Activated CD8-positive, alpha-beta memory T cell treated with anti-CD3 and anti-CD28 coated beads for 48 hours (primary cell): ENCODE measurements at regions not wholly inside any gene's neighbourhood (a gene's known extent, or its start where the extent isn't known, plus 50 kb on each side); places are given as distances from the start of the nearest gene placed in this dataset.

Experiments used
- DNase-seq, 3 experiments: peaks; one replicate each; pipeline ENCODE4 v3.0.0-alpha.2; 2020; ENCODE audit warnings: low read depth in 2 of 3, low spot score in 2 of 3

DNA sequence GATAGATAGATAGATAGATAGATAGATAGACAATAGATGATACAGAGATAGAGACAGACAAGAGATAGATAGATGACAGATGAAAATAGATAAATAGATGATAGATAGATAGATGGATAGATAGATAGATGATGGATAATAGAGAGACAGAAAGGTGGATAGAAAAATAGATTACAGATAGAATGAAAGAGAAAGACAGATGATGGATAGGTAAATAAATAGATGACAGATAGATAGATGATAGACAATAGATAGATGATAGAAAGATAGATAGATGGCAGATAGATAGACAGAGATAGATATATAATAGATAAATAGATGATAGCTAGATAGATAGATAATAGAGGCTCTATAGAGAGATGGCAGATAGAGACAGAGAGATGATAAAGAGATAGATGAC is 523.0 kb downstream of the BCL11B start:
- DNase-seq: no peak

DNA sequence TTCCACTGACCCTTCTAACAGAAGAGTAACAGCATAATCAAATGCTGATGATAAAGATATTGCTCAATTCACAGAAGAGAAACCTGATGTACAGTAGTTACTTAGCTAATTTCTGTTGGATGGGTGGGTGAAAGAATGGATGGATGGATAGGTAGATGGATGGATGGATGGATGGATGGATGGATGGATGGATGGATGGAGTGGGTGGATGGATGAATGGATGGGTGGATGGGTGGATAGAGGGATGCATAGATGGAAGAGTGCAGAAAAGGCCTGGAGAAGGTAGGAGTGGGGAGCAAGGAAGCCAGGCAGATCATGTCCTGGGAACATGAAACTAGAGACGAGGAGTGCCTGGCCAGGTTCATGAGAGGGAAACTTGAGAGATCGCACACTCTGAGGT is 520.9 kb downstream of the BCL11B start:
- no peak for DNase-seq

GRCh38 chr14:98752660-98753059 is 519.3 kb downstream of the BCL11B start:
- no peak for DNase-seq

- no peak for DNase-seq
Measured at GRCh38 chr14:98754343-98755020, 517.5 kb downstream of the BCL11B start.

GRCh38 chr14:98756749-98757148 is 515.2 kb downstream of the BCL11B start:
- DNase-seq: no peak

DNA sequence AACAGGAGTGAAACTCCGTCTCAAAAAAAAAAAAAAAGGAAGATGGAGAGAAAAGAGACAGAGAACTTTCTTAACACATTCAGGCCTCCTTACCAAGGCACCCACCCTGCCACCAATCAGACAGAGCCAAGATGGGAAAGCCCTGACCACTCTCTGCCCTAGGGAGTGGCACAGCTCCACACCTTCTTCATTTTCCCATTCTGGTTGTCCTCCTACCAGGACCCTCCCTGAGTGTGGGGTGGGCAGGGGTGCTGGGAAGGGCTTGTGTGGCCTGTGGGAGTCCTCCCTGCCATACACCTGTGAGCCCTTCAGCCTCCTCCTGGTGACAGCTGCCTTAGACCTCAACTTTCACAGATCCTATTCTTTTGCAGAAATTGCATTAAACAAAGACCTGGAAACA is 513.6 kb downstream of the BCL11B start:
- no peak for DNase-seq

- no peak for DNase-seq
Measured at GRCh38 chr14:98761993-98762392, 510.0 kb downstream of the BCL11B start.

- DNase-seq: no peak
Measured at GRCh38 chr14:98766818-98767217, 505.2 kb downstream of the BCL11B start.

DNA sequence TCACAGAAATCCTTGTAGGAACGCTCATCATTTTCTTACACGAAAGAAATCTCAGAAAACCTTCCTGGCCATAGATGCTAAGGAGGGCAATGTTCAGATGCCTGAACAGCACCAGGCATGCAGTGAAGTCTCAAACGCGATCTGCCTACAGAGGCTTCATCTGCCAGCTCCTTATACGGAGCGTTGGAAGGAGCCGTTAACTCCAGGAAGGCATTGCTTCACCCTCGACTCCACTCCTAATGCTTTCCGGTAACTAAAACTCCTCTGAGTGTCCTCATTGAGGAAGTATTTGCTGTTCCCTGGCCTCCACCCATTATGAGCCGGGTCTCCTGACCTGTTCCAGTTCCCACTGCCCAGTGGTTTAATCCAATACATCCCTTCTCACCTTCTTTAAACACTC is 502.7 kb downstream of the BCL11B start:
- no peak for DNase-seq

DNA sequence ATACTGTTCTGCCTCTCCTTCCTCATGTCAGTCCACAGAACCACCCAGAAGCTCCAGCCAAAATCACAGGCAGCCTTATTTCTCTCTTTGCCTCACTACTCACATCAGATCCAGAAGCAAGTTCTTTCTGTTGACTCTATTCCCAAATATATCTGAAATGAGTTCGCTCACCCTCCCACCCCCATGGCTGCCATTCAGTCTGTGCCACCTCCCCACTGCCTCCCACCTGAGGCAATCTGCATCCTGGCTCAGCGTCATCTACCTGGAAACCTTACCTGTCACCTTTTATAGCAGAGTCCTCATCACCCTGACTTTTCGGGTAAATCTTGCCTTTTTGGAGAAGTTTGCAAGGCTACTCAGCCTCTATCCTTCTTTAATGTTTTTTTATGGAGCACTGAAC is 501.8 kb downstream of the BCL11B start:
- no peak for DNase-seq

DNA sequence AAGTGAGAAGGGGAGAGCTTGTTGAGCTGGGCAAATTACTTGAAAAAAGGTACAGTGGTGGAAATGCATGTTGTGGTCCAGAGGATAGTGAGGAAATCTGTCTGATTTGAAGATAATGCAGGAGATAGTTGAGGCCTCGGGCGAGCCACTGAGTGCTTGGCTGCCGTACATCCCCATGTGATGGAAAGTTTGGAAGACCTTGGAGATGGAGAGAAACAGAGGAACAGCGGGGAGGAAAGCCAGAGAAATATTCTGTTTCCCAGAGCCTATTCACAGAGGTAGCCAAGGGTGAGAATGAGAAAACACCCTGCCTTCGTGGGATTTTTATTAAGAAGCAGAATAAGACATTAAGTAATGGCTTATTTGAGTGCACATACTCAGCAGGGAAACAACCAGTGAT is 498.2 kb downstream of the BCL11B start:
- DNase-seq: no peak

GRCh38 chr14:98775892-98776291 is 496.1 kb downstream of the BCL11B start:
- no peak for DNase-seq

DNA sequence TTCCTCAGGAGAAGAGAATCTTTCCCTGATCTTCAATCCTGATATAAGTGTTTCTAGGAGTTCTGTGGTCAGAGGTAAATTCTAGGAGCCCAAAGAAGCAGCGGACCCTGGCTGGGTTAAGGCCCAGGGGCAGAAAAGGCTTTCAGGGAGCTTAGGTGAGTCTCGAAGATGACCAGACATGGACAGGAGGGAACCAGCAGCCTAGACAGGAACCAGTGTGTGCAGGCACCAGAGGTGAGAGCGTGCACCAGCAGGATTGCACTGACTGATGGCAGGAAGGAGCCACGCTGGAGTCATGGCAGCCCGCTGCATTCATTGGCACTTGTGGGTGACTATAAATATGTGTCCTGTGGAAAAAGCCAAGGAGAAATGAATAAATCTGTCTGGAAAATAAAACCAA is 489.9 kb downstream of the BCL11B start:
- DNase-seq: no peak

DNA sequence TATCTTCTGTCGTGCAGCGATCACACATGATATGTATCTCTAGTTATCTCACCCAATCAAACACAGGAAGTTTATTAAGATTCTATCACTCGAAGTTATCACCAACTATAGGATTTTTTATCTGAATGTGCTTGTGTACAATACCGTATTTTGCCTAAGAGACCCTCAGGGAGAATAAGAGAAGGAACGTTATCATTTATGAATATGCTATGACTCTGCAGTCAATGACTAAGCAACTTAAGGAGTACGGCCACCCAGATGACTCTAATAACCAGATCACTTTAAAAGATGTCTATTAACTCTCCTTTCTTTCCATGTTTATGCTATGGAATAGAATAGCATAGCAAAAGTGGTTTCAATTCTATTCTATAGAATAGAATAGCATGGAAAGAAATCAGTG is 486.4 kb downstream of the BCL11B start:
- no peak for DNase-seq

- DNase-seq: no peak
Measured at GRCh38 chr14:98786456-98786855, 485.5 kb downstream of the BCL11B start.

DNA sequence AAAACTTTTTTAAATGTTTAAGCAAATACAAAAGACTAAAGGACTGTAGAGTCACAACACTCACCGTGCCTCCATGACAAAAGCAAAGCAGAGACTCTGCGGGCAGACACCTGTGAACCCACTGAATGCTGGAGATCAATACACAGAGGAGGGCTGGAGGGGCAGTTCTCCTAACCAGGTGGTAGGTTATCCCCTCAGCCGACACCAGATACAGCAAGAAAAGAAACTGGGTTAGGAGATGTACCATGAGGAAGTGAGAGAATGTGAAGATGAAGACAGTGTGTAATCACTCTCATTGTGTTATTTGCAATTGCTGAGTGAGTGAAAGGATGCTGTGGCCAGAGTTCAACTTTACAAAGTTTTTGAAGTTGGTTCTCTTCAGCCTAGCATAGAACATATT is 480.3 kb downstream of the BCL11B start:
- DNase-seq: no peak

GRCh38 chr14:98792171-98792570 is 479.8 kb downstream of the BCL11B start:
- DNase-seq: no peak

- DNase-seq: no peak
Measured at GRCh38 chr14:98798099-98798498, 473.9 kb downstream of the BCL11B start.

GRCh38 chr14:98799891-98800290 is 472.1 kb downstream of the BCL11B start:
- no peak for DNase-seq

GRCh38 chr14:98802044-98802443 is 470.0 kb downstream of the BCL11B start:
- DNase-seq: no peak

DNA sequence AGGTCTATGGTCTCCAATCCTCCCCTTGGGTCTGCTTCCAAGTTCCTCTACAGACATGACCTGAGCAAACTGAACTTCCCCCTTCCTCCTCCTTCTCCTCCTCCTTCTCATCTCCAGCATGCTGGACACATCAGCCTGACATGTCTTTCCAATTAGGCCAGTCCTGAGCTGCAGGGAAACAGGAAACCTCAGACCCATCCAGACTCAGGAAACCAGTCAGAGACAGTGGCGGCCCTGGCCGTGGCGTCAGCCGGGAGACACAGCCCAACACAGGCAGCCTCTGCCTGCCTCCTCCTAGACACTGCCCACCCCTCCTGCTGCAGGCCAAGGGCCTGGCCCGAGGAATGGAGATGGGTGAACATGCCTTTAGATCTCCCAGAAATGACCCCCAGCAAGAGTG is 468.8 kb downstream of the BCL11B start:
- DNase-seq: no peak

DNA sequence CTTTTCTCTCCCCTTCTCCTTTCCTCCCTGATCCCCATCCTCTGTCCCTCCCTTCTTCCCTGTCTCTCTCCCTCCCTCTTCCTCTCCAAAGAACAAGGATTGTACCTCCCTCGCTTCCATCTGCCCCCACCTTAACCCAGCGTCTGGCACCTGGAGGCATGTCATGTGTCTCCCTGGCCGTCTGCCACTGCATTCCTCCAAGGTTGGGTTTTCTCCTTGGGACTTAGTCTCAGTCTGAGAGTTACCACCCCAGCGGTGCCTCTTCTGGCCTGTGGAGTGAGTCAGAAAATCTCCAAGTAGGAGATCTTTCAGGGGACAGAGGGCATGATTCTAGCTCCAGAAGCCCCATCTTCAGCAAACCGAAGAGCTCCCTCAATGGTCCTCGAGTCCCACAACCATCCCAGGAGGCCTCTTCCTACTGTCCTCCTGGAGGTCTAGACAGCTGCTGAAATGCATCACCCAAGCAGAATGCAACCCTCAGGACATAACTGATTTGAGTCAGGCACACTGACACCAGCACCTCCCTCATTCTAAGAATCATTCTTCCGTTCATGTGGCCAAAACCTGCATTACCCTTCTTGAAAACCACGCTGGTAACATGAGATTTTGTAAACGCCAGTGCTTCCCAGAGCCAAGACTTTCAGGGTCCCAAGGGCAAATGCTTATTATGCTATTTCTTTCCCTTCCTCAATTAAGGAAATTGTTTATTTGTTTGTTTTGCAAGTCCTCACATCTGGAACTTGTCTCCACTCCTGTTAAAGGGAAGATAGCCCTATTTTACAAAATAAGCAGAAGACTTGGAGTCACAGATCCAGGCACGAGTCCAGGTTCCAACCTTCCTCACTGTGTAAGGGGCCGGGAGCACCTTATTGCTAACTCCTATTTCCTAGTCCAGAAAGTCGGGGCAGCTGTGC is 463.2 kb downstream of the BCL11B start:
- DNase-seq: no peak

DNA sequence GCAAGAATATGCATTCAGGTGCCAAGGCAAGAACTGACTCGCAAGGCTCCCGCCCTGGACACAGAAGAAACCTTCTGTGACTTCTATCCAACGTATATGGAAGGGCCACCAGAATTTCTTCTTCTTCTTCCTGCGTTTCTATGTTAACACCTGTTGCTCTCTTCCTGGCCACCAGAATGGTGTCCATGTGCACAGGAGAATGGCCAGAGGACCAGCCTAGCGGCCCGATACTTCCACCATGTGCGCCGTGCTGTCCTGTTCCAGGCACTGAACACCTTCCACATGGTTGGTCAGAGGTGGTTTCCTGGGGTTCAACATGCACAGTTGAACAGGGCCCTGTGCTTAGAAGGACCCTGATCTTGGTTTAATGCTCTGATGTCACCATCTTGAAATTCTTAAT is 455.8 kb downstream of the BCL11B start:
- DNase-seq: no peak
